Astrocyte of the cerebellum (primary cell): ENCODE measurements at regions not wholly inside any gene's neighbourhood (a gene's known extent, or its start where the extent isn't known, plus 50 kb on each side); places are given as distances from the start of the nearest gene placed in this dataset.
A peak's percentile ranks its signal among the peaks of the same experiment; 100 is the strongest.

ENCODE experiments used
- DNase-seq: peaks from one replicate; pipeline ENCODE4 v3.0.0-alpha.2; 2011; ENCODE audit warnings: low read depth
- H3K4me3 ChIP-seq: 2 replicates; pipeline ENCODE4 v1.5.1; 2011; ENCODE audit warnings: mild to moderate bottlenecking, low read depth, low read length, moderate library complexity
- CTCF ChIP-seq: IDR thresholded peaks from 2 replicates; pipeline ENCODE4 v1.5.1; 2012; ENCODE audit warnings: low read length, low read depth, moderate library complexity, mild to moderate bottlenecking; ENCODE audit errors: missing control alignments
- in situ Hi-C: cut with HindIII; loops from 2 replicates; pipeline ENCODE4 v1.10.0; 2017; ENCODE audit warnings: low sequenced_read_pairs

GRCh38 chr13:47862841-47863240 is 138.2 kb downstream of the SUCLA2 start:
- DNase-seq, result no peak
- no peak overlapping the region for H3K4me3 ChIP-seq
- in situ Hi-C loops, result no loop called here
- no peak for TF ChIP-seq CTCF

- TF ChIP-seq CTCF, result no peak
- DNase-seq, result peak; percentile 54
- in situ Hi-C loops, result no loop called here
- H3K4me3 ChIP-seq, result no peak overlapping the region
Measured at GRCh38 chr13:47859165-47859564, 141.9 kb downstream of the SUCLA2 start.

- in situ Hi-C loops, result no loop called here
- no peak for TF ChIP-seq CTCF
- no peak overlapping the region for H3K4me3 ChIP-seq
- DNase-seq, result peak; percentile 57
Measured at GRCh38 chr13:47858042-47859025, 142.7 kb downstream of the SUCLA2 start.

GRCh38 chr13:47853236-47853635 is 147.8 kb downstream of the SUCLA2 start:
- peak; percentile 54 for DNase-seq
- TF ChIP-seq CTCF, result no peak
- in situ Hi-C loops, result no loop called here
- H3K4me3 ChIP-seq, result no peak overlapping the region

GRCh38 chr13:47846886-47847285 is 154.2 kb downstream of the SUCLA2 start:
- in situ Hi-C loops, result no loop called here
- TF ChIP-seq CTCF, result no peak
- DNase-seq, result no peak
- no peak overlapping the region for H3K4me3 ChIP-seq

GRCh38 chr13:47845981-47846380 is 155.1 kb downstream of the SUCLA2 start:
- H3K4me3 ChIP-seq, result no peak overlapping the region
- TF ChIP-seq CTCF, result no peak
- in situ Hi-C loops, result no loop called here
- DNase-seq, result no peak
